NCI-H774 (cell line): ENCODE measurements at regions not wholly inside any gene's neighbourhood (a gene's known extent, or its start where the extent isn't known, plus 50 kb on each side); places are given as distances from the start of the nearest gene placed in this dataset.

Source experiments
- DNase-seq: peaks from one replicate; lab custom pipeline; 2025; lab: John Stamatoyannopoulos, UW

DNA sequence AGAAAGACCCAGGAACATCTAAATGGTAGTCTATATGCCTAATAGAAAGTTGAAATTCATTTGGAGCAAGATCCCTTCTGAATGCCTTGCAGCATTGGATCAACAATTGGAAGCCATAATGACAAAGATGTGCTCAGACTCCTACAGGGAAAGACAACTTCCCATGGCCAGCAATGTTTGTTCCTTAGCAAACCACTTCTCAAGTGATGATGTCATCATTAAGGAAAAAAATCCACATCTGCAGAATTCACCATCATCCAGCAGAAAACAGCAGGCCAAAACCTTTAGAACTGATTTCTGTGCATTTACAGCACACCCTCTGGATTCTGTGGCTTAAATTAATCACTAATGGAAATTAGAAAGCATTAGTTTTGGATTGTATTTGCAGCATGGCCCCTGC is 82.4 kb upstream of the ZIC3 start:
- DNase-seq, result no peak

DNA sequence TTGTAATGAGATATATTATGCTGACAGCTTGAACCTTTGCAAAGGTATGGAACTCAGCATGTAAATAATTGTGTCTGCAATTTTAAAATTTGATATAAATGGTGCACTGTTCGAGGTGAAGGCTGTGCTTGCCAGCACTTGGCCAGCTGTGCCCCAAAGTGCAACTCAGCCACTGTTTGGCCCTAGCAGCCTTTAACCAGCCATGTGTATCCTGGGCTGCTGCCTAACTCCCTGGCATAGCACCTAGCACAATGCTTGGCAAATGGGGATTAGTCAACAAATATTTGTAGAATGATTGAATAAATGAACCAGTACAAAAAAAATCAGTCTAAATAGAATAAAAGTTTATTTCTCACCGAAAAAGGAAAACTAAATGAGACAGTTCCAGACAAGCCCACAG is 83.8 kb upstream of the ZIC3 start:
- no peak for DNase-seq

DNA sequence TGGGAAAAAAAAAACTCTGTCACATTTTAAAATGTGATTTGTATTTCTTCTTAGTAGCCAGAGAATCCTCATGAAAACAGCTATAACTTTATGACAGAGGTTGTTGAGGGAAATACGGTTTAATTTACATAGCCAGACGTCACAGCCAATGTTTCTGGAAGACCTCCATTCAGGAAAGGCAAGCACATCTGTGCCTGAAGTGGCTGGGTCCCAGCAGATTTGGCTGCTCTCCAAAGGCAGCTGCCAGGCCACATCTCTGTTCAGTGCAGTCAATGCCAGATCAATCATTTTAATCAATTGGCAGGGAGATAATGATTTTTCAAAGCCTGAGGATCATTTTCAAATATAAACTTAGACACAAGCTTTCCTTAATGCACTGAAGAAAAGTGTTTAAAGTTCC is 86.5 kb upstream of the ZIC3 start:
- DNase-seq, result peak; percentile 60

DNA sequence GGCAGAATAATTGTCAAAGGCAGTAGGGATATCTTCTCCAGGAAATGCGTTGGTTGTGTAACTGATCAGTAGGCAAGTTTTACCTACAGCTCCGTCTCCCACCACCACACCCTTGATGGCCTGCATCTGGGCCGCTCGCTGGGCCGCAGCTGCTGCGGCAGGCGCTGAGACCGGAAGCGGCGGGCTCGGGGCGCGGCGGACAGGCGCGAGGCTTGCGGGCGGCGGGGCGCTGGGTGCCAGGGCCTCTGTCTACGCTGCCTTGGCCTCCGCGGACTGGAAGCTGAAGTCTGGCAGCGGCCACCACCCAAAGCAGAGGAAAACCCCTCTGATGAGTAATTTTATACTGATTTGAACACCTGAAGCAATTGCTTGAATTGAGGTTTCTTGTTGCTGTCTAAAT is 124.2 kb upstream of the ZIC3 start:
- DNase-seq, result no peak

DNA sequence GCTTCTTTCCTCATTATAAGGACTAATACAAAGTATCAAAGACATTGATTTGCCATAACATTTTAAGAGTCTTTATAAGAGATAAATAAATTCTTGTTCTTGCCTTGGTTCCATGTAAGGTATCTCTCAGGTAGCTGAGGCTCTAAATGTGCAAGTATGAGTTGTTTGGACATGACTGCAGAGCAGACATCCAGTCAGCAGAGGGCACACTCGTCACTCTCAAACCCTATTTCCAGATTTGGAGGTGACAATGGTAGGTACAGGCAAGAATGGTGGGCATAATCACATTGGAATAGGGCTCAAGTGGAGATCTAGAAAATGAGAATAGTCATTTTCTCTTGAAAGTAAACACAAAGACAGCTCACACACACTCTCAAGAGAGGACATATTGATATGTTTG is 133.3 kb upstream of the ZIC3 start:
- peak; percentile 46 for DNase-seq

DNA sequence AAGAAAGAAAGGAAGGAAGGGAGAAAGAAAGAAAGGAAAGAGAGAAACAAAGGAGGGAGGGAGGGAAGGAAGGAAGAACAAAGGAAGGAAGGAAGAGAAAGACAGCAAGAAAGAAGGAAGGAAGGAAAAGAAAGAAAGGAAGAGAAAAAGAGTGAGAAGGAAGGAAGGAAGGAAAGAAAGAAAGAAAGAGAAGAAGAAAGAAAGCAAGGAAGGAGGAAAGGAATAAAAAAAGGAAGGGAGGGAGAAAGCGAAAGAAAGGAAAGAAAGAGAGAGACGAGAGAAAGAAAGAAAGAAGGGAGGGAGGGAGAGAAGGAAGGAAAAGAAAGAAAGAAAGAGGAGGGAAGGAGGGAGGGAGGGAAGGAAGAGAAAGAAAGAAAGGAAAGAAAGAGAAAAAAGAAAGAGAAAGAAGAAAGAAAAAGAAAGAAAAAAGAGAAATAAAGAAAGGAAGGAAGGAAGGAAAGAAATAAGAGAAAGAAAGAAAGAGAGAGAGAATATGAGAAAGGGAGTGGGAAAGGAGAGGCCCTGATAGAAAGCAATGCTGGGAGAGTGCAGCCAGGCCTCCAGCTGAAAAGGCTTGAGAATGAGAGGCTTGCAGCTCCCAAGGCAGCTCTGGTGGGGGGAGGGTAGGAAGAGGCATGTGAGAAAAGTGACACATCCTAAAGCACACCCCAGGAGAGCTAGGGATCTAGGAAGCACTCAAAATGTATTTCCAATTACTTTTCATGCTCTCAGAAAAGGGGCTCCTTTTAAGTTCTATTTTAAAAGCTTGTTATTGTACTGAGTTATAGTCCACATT is 134.0 kb upstream of the ZIC3 start:
- no peak for DNase-seq

DNA sequence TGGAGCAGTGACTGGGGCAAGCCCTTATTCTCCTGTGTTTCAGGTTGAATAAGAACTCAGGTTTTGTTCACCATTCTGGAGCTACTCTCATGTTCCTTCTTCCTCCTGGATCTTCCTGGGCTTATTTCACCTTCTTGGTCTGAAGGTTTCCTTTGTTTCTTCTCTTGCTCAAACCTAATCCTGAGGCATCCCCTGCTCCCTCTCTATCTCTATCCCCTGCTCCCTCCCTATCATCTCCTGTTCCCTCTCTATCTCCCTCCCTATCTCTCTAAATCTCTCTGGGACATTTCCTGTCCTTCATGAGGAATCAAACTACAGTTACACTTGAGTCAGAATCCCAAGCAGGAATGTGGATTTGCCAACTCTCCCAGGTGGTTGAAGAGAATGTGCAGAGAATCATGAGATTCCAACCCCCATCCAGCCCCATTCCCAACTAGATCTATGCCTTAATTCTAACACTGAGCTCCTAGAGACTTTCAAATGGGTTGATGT is 134.9 kb upstream of the ZIC3 start:
- DNase-seq, result no peak

DNA sequence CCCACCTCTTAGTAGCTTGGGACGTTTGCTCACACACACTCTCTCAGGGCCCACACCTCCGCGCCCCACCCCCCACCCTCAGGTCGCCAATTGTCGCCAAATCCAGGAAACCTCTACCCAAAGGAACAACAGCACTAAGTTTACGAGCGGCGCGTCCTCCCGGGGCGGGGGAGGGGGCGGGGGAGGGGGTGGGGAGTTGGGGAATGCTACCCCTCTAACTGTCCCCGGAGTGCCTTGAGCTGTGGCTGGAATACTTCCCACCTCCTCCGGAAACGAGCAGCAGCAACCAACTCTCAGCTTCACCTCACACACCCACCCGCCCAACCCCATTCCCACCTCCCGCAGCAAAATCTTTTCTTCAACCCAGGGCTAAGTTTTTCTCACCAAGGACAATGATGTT is 135.6 kb upstream of the ZIC3 start:
- DNase-seq, result no peak

DNA sequence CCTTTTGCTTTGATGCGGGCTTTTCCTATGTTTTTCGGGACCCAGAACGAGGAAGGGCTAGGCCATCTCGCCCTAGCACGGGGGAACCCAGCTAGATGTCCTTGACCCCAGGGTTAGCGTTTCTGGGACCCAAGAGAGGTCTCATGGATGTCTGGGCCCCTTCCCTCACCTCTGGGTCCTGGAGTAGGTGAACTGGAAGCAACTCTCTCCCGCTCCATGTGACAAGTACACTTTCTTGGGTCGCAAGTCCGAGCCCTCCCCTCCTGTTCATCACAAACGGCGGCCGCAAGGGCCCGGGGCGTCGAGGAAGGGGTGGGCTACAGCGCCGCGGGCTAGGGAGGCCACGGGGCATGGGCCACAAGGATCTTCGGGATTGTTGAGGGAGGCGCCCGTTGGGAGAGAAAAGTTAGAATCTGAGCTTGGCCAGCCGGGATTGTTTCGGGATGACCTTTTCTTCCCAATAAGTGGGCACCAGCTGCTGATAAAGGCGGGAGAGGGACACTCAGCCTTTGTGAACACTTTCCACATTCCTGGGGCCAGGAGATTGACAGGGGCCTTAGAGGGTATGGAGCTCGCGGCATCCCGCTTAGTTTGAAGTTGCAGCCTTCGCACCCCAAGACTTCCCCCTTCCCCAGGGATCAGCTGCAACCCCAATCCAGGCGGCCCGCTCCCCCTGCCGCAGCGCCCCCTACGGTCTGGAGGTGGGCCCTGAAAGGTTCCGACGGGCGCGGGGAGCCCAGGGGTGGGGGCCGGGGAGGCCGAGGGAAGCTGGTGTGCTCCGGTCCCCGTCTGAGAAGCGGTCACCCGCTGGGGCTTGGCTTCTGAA is 136.9 kb upstream of the ZIC3 start:
- no peak for DNase-seq

DNA sequence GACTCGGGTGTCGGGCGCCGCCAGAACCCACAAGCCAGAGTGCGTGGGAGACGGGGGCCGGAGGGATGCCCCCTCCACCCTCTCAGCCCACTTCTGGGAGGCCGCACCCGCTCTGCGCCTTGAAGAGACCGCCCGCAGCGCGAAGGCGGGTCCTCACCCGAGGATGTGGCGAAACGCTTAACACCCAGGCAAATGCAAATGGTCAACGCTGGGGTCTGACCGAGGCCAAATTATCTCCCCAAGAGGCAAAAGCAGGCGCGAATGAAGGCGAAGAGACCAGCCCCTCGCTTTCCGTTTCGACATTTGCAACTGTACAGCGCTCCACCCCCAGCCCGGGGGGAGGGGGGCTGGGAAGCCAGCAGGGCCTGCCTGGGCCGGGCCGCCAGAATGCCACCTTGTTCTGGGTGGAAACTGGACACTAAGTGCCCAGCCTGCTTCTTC is 137.7 kb upstream of the ZIC3 start:
- no peak for DNase-seq

DNA sequence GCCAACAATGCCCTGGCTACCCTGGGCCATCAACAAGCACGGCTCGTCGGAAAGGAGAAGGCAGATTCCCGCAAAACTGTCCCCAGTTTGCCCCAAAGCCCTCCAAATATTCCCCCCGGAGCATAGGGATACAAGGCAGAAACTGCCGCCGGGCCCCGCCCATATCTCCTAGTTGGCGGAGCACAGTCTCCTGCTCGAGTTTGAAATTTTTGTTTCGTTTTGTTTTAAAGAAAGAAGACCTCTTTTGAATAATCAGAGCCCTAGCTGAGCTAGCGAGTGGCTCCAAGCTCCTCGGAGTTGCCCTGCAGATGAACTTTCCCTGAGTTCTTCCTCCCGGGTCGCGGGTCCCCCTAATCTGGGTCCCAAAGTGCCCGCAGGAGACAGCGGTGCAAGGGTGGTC is 138.1 kb upstream of the ZIC3 start:
- no peak for DNase-seq

DNA sequence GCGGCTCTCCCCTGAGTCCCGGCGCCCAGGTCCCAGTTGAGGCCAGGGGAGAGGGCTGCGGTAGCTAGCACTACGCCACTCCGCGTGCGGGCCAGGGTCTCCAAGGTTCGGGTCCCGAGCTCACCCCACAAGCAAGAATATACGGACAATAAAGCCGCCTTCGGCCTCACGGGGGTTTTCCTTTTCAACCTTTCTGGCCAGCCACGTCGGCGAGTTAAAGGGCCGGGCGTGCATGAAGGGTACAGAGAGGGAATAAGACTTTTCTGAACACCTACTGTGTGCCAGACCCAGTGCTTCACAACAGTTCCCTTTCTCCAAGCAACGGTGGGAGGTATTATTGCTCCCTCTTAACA is 138.5 kb upstream of the ZIC3 start:
- DNase-seq, result no peak

DNA sequence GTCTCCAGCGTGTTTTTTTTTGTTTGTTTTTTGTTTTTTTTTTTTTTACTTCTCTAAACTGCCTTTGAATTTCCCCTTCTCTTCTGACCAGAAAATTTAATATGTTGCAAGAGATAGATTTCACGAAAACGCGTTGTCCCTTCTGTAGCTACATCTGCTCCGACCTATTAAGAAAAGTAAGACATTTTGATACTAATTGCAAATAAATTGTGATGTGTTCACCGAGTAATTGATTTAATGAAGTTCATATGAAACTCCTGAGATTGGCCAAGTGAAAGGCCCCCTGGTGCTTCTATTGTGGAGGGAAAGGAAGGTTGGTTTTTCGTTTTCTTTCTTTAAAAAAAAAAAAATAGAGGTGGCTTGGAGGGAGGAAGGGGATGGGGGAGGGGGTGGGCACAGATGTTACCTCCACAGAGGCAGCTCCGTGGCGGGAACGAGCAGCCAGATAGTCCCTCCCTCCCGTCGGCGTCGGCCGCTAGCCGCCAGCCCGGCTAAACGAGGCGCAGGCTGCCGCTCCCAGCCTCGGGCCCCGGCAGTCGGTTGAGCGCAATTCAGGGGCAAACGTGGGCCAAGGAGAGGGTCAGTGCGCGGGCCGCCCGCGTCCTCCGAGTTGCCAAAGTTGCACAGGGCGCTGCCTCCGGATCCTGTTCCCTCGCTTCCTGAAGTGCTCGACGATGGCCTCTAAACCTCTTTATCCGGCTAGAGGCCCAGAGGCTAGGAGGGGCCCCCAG is 139.1 kb upstream of the ZIC3 start:
- peak; percentile 26 for DNase-seq

DNA sequence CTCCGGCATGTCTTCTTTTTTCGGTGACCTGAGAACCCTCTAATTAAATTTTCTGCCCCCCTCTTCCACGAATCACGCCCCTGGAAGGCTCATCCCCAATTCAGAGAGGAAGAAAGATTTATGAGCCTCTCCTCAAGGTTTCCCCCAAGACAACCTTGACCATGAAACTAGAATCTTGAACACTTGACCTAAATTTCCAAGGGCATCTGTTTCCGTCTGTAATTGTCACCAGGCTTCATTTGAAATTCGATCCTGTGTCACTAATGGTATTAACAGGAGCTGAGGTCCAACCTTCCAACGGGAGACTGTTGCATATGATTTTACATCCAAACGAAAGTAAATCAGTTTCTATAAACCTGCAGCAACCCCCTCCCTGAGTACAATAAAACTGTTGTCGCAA is 139.9 kb upstream of the ZIC3 start:
- peak; percentile 19 for DNase-seq

DNA sequence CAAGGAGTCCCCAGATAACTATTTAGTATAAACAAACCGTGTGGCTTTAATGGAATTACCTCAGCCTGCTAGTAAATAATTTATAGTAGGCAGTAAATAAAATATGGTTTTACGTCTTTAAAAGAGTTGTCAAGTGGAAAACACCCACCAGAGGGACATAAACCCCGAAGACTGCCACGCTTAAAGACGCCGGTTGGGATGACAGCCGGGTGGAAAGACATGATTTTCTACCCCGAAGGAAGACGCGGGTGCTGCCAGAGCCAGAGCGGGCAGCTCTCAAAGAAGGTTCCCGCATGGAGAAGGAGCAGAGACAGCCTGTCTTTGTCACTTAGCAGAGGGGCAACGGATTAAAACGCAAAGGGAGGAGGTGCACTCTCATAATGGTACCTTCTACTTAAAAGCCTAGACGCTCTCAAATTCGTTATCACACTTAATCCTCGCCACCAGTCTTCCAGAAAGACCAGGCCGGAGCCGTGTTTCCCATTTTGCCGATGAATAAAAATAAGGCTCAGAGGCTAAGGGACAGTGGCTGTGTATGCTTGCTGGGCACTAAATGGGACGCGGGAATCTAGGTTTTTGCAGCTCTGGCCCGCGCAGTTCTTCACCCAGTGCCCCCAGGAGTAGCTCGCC is 140.5 kb upstream of the ZIC3 start:
- no peak for DNase-seq

DNA sequence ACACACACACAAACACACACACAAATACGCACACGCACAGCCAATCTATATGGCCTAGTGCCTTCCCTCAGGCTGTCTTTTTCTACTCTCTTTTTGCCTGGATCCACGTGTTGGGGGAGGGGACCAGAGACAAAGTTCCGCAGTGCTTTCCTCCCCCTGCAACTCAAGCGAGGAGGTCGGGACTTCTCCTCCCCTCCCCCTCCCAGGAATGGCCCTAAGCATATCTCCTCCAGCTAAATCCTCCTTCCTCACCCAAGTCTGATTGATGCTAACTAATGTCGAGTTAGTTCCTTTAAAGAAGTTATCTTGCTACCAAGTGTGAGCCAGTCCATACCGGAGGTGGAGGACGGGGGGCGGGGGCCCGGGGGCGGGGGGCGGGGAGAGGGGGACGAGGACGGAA is 141.2 kb upstream of the ZIC3 start:
- DNase-seq, result no peak

DNA sequence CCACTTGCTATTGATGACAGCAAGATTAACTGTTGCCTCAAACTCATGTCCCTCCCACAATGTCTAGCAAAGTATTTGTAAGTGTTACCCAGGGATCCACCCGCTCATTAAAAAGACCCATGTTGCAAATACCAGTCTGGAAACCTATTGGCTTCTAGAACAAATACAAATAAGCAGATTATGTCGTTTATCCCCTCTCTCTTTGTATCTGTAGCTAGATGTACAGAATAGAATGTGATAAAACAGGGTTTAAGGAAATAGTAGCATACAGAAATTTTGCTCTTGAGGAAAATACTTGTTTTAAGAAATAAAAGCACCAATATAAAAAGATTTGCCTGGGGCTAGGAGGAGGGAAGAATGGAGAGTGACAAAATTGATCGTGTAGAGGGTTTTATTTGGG is 142.7 kb upstream of the ZIC3 start:
- no peak for DNase-seq

DNA sequence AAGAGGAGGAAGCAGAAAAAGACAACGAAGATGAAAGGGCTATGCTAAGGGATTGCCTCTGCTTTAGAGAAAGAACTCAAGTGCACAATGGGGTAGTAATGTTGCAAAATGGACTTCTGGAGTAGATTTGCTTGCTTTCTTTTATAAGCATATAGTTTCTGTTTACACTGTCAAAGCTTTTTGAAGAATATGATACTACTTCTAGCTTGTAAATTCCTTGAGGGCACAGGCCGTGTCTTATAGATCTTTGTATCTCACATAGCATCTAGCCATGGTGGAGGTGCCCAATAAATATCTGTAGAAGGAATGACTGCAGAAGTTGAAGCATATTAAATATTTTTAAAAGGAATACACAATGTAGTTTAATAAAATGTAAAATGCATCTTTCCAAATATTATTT is 147.8 kb upstream of the ZIC3 start:
- no peak for DNase-seq

DNA sequence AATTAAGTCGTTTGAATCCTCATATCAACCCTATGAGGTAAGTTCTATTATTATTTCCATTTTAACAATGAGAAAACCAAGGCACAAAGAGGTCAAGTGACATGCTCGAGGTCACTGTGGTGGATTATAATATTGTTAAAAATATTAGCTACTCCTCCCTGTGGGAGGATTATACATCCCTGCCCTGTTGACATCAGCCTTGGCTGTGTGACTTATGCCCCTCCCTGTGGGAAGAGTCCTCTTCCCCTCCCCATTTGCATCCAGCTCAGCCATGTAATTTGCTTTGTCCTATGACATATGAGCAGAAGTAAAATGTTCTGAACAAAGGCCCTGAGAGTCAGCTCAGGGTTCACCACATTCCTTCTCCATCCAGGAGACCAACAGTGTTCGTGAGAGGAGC is 152.7 kb upstream of the ZIC3 start:
- no peak for DNase-seq

DNA sequence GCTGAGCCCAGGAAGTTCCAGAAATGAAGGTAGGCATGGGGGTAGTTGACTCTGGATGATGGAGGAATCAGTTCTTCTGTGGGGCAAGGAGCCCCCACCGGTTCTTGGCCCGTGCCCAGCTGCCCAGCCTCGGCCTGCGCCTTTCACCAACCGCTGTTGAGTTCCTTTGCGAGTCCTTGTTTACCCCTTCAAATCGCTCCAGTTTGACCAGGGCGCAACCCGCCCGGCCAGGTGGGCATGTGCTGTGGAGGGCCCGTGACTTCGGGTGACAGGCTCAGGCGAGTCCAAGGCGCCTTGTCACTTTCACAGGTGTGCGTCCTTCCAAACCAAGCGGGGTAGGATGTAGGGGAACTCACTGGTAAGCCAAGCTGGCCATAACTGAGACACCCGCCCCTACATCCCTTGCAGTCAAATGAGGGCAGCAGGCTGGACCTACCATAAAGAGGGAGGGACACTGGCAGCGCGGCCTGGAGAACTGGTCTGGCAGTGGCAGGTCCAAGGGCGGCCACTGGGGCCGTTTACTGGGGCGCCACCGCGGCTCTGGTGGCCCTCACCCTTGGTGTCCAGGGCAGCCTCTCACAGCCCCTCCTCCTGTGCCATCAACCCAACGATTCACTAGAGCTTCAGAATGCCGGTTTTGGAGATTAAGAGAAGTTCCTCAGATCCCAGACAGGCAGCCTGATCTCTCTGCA is 160.3 kb upstream of the ZIC3 start:
- no peak for DNase-seq

DNA sequence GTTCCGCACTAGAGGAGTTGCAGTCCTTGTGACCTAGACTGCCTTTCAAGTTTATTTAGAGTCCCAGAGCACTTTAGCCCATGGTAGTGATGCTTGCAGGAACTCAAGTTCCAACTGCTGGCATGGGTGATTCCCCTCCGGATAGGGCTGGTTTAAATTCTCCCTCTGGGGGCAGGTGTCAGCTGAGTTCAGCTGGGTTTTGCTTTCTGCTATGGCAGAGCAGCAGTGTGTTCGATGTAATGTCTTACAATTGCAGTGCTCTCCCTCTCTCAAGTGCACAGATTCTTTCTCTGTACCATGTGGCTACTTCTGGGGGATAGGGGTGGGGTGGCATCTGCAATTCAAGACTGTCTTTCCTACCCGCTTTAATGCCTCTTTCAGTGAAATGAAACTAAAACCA is 164.8 kb upstream of the ZIC3 start:
- no peak for DNase-seq

DNA sequence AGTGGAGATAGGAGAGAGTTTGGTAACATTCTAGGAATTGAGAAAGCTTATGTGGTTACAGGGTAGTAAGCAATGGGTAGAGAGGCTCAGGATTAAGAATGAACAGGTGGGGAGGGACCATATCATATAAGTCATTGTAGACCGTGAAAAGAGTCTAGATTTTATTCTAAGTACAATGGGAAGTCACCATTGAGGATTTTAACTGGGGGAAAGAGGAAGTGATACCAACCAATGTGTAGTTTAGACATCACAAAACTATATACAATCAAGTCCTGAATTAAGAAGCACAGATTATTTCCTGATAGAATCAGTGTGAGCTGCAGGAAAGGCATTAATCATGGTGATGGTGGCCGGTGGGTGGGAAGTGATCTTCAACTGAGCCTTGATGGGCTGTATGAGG is 178.3 kb upstream of the ZIC3 start:
- DNase-seq, result no peak
